ENCODE measurements at regions not wholly inside any gene's neighbourhood (a gene's known extent, or its start where the extent isn't known, plus 50 kb on each side); places are given as distances from the start of the nearest gene placed in this dataset.
"Not testable (repeated sequence)": the region's sequence is repeated elsewhere in the genome, so short reads cannot be mapped to it uniquely, and the experiment has no call there.

DNA sequence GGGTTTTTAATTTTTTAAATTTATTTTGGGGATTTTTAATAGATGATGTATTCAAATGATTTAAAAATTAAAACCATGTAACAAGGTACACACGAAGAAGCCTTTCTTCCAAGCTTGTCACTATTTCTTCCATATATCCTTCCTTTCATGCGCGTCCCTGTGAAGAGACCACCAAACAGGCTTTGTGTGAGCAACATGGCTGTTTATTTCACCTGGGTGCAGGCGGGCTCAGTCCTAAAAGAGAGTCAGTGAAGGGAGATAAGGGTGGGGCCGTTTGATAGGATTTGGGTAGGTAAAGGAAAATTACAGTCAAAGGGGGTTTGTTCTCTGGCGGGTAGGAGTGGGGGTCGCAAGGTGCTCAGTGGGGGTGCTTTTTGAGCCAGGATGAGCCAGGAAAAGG lies 320.9 kb downstream of the PCDH11X start:
- TF ChIP-seq CTCF, POLR2A (IDR thresholded peaks at IDR 0.05): not testable (repeated sequence)

Measured in body of pancreas (tissue), 4 donors.